Mesenchymal stem cell (in vitro differentiated cells and primary cell): ENCODE measurements at regions not wholly inside any gene's neighbourhood (a gene's known extent, or its start where the extent isn't known, plus 50 kb on each side); places are given as distances from the start of the nearest gene placed in this dataset.

Experiments used
- DNase-seq: peaks from one replicate; pipeline ENCODE4 v3.0.0-alpha.2; 2013
- H2AFZ ChIP-seq: one replicate; pipeline ENCODE4 v1.6.1; 2013; ENCODE audit warnings: low read depth, mild to moderate bottlenecking, control low read depth, inconsistent platforms, low read length, moderate library complexity
- H2AK5ac ChIP-seq: 2 replicates; pipeline ENCODE4 v1.6.1; 2013; ENCODE audit warnings: low read length, moderate library complexity, mild to moderate bottlenecking, inconsistent platforms; ENCODE audit not compliant: severe bottlenecking
- H2BK120ac ChIP-seq: one replicate; pipeline ENCODE4 v1.6.1; 2013; ENCODE audit warnings: low read depth, mild to moderate bottlenecking, inconsistent platforms, low read length, moderate library complexity
- H2BK12ac ChIP-seq, 2 experiments: one replicate each; pipeline ENCODE4 v1.6.1; 2013; ENCODE audit warnings: inconsistent platforms in 2 of 2, low read length in 2 of 2, mild to moderate bottlenecking in 2 of 2, moderate library complexity in 2 of 2, control low read depth in 1 of 2
- H2BK15ac ChIP-seq: one replicate; pipeline ENCODE4 v1.6.1; 2013; ENCODE audit warnings: mild to moderate bottlenecking, low read depth, inconsistent platforms; ENCODE audit not compliant: poor library complexity, severe bottlenecking
- H2BK5ac ChIP-seq: 2 replicates; pipeline ENCODE4 v1.6.1; 2013; ENCODE audit warnings: low read depth, mild to moderate bottlenecking, low read length, control low read depth, inconsistent platforms; ENCODE audit not compliant: poor library complexity, severe bottlenecking
- H3K14ac ChIP-seq, 2 experiments: one replicate each; pipeline ENCODE4 v1.6.1; 2013; ENCODE audit warnings: inconsistent platforms in 2 of 2, low read length in 2 of 2, control low read depth in 1 of 2, mild to moderate bottlenecking in 1 of 2, moderate library complexity in 1 of 2
- H3K18ac ChIP-seq, 2 experiments: one replicate each; pipeline ENCODE4 v1.6.1; 2013; ENCODE audit warnings: inconsistent platforms in 2 of 2, low read length in 2 of 2, control low read depth in 1 of 2, low read depth in 1 of 2, mild to moderate bottlenecking in 1 of 2
- H3K23ac ChIP-seq, 2 experiments: one replicate each; pipeline ENCODE4 v1.6.1; 2013; ENCODE audit warnings: inconsistent platforms in 2 of 2, low read length in 2 of 2, mild to moderate bottlenecking in 2 of 2, moderate library complexity in 2 of 2, control low read depth in 1 of 2
- H3K27ac ChIP-seq: 2 replicates; pipeline ENCODE4 v1.5.1; 2013; ENCODE audit warnings: mild to moderate bottlenecking, moderate library complexity, low read length, control low read depth, inconsistent platforms; ENCODE audit not compliant: poor library complexity, severe bottlenecking
- H3K27me3 ChIP-seq, 2 experiments: 2 replicates each; pipeline versions ENCODE4 v1.6.1 to v1.7.0; 2013; ENCODE audit warnings: low read length in 2 of 2, mild to moderate bottlenecking in 2 of 2, moderate library complexity in 2 of 2, control low read depth in 1 of 2, inconsistent platforms in 1 of 2; ENCODE audit not compliant: control insufficient read depth in 1 of 2, insufficient read depth in 1 of 2
- H3K36me3 ChIP-seq, 2 experiments: 2 replicates each; pipeline versions ENCODE4 v1.6.1 to v1.7.0; 2013; ENCODE audit warnings: low read length in 2 of 2, control low read depth in 1 of 2, inconsistent platforms in 1 of 2, low read depth in 1 of 2, mild to moderate bottlenecking in 1 of 2; ENCODE audit not compliant: insufficient read depth in 2 of 2, control insufficient read depth in 1 of 2
- H3K4ac ChIP-seq, 2 experiments: one replicate each; pipeline ENCODE4 v1.6.1; 2013; ENCODE audit warnings: inconsistent platforms in 2 of 2, low read length in 2 of 2, mild to moderate bottlenecking in 2 of 2, moderate library complexity in 2 of 2, control low read depth in 1 of 2, low read depth in 1 of 2
- H3K4me1 ChIP-seq: 2 replicates; pipeline ENCODE4 v1.6.1; 2013; ENCODE audit warnings: low read depth, low read length, control low read depth; ENCODE audit not compliant: control insufficient read depth, insufficient read depth
- H3K4me2 ChIP-seq: 2 replicates; pipeline ENCODE4 v1.6.1; 2013; ENCODE audit warnings: low read length, mild to moderate bottlenecking, inconsistent platforms; ENCODE audit not compliant: poor library complexity, severe bottlenecking
- H3K4me3 ChIP-seq, 2 experiments: 2 replicates each; pipeline versions ENCODE4 v1.5.1 to v1.7.0; 2013; ENCODE audit warnings: low read length in 2 of 2, mild to moderate bottlenecking in 2 of 2, control low read depth in 1 of 2, low read depth in 1 of 2; ENCODE audit not compliant: insufficient read depth in 1 of 2
- H3K79me1 ChIP-seq: replicated peaks from 2 replicates; pipeline ENCODE4 v1.6.1; 2013; ENCODE audit warnings: mild to moderate bottlenecking, control low read depth, low read length, inconsistent platforms; ENCODE audit not compliant: poor library complexity, severe bottlenecking
- H3K9ac ChIP-seq: 2 replicates; pipeline ENCODE4 v1.7.0; 2013; ENCODE audit warnings: mild to moderate bottlenecking, low read length, moderate library complexity
- H3K9me3 ChIP-seq: 2 replicates; pipeline ENCODE4 v1.7.0; 2013; ENCODE audit warnings: mild to moderate bottlenecking, low read length; ENCODE audit not compliant: control insufficient read depth
- H4K8ac ChIP-seq: one replicate; pipeline ENCODE4 v1.6.1; 2013; ENCODE audit warnings: inconsistent platforms, mild to moderate bottlenecking, low read length, moderate library complexity
- H4K91ac ChIP-seq: one replicate; pipeline ENCODE4 v1.6.1; 2013; ENCODE audit warnings: mild to moderate bottlenecking, low read length, inconsistent platforms
- WGBS: methylation state at CpG from one replicate; pipeline ENCODE4 v1.1.7; 2013; ENCODE audit warnings: mixed read lengths; 5-methylcytosine and 5-hydroxymethylcytosine counted together

GRCh38 chr2:67516362-67516761, 119.2 kb downstream of the ETAA1 start:
- 100% methylated on average over 3 of the region's 5 CpGs for WGBS
- Histone ChIP-seq H4K91ac (no peak overlapping the region), H3K36me3 (no peaks in the 10 kb centered on the region), H3K4me1 (no peaks in the 10 kb centered on the region), H2AFZ (no peak overlapping the region), H3K9ac (no peak overlapping the region), H2BK120ac (no peak overlapping the region), H3K27me3 (no peaks in the 10 kb centered on the region), H2BK5ac (no peak overlapping the region), H2BK12ac (no peak overlapping the region), H3K4ac (no peak overlapping the region), H3K79me1 (no peaks in the 10 kb centered on the region), H3K18ac (no peak overlapping the region), H3K4me2 (no peak overlapping the region), H2BK15ac (no peak overlapping the region), H3K27ac (no peak overlapping the region), H3K9me3 (no peaks in the 10 kb centered on the region), H2AK5ac (no peak overlapping the region), H4K8ac (no peak overlapping the region), H3K14ac (no peak overlapping the region), H3K4me3 (no peak overlapping the region), H3K23ac (no peak overlapping the region)
- no peak for DNase-seq

DNA sequence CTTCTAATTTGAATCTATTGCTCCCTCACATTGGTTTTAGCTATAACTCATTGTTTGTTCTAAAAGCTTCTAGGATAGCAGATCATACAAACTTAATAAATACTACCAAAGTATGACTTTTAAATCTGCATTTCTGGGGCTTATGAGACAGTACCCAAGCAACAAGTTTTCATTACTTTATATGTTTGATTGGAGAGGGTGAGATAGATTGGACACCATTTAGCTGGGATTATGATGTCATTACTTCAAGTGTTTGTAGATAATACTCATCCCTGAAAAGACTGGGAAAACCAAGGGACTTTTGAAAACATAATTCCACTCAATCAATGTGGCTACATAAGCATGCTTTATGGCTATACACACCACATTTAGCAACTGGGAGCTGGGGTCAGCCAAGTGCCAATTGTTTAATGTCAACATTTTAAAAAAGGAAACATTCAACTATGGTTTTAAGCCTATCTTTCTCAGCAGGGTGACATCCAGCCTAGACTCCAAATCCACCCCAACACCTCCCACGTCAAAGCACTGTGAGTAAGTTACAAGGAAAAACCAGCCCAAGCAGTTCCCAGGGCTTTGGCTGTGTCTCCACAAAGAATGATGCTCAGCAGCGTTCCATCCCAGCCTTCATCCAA, 119.9 kb downstream of the ETAA1 start:
- no peak overlapping the region for H2BK5ac ChIP-seq
- 71% methylated on average over 2 of the region's 2 CpGs for WGBS
- peak overlapping the region in 1 of 2 experiments; percentile 50 for H2BK12ac ChIP-seq

GRCh38 chr2:67522148-67522547, 125.0 kb downstream of the ETAA1 start:
- Histone ChIP-seq H3K9ac (no peak overlapping the region), H2BK120ac (no peak overlapping the region), H3K79me1 (no peaks in the 10 kb centered on the region), H4K8ac (no peak overlapping the region), H3K27ac (no peak overlapping the region), H3K9me3 (no peaks in the 10 kb centered on the region), H3K4me2 (no peak overlapping the region), H3K4ac (no peak overlapping the region), H3K14ac (no peak overlapping the region), H3K18ac (no peak overlapping the region), H2BK15ac (no peak overlapping the region), H3K23ac (no peak overlapping the region), H2AK5ac (no peak overlapping the region), H4K91ac (no peak overlapping the region), H3K4me3 (no peak overlapping the region), H3K27me3 (no peaks in the 10 kb centered on the region), H2AFZ (no peak overlapping the region), H2BK12ac (no peak overlapping the region), H3K4me1 (no peaks in the 10 kb centered on the region), H2BK5ac (no peak overlapping the region), H3K36me3 (no peaks in the 10 kb centered on the region)
- DNase-seq: no peak
- no CpG with 5 or more reads among the region's 1 CpG for WGBS

More for the DNA sequence above, 119.9 kb downstream of the ETAA1 start:
- Histone ChIP-seq H3K14ac (no peak overlapping the region), H3K4me2 (no peak overlapping the region), H2BK120ac (no peak overlapping the region), H3K27ac (no peak overlapping the region), H3K4me1 (no peaks in the 10 kb centered on the region), H3K79me1 (no peaks in the 10 kb centered on the region), H2AK5ac (no peak overlapping the region), H3K4ac (no peak overlapping the region), H3K27me3 (no peaks in the 10 kb centered on the region), H3K4me3 (no peak overlapping the region), H4K8ac (no peak overlapping the region), H3K9ac (no peak overlapping the region), H2AFZ (no peak overlapping the region), H3K36me3 (no peaks in the 10 kb centered on the region), H2BK15ac (no peak overlapping the region), H3K9me3 (no peaks in the 10 kb centered on the region), H3K18ac (peak overlapping the region in 1 of 2 experiments; percentile 2), H4K91ac (peak overlapping the region; percentile 22), H3K23ac (no peak overlapping the region)
- DNase-seq: peak; percentile 70

- no peak overlapping the region for H2BK5ac ChIP-seq
- no peak overlapping the region for H2BK120ac ChIP-seq
- no peak overlapping the region for H2BK15ac ChIP-seq
- no peak overlapping the region for H3K23ac ChIP-seq
- no peak overlapping the region for H4K91ac ChIP-seq
- no peak overlapping the region for H2AFZ ChIP-seq
- WGBS: 0% methylated on average over 2 of the region's 2 CpGs
- no peaks in the 10 kb centered on the region for H3K9me3 ChIP-seq
- H3K4me3 ChIP-seq: no peak overlapping the region
- H4K8ac ChIP-seq: no peak overlapping the region
- H3K18ac ChIP-seq: no peak overlapping the region
- no peak overlapping the region for H3K9ac ChIP-seq
- no peak overlapping the region for H3K14ac ChIP-seq
- no peak overlapping the region for H3K4ac ChIP-seq
- no peak overlapping the region for H3K27ac ChIP-seq
- no peak overlapping the region for H2BK12ac ChIP-seq
- H3K4me1 ChIP-seq: no peaks in the 10 kb centered on the region
- DNase-seq: peak; percentile 89
- H3K27me3 ChIP-seq: no peaks in the 10 kb centered on the region
- H3K36me3 ChIP-seq: no peaks in the 10 kb centered on the region
- no peaks in the 10 kb centered on the region for H3K79me1 ChIP-seq
- no peak overlapping the region for H2AK5ac ChIP-seq
- no peak overlapping the region for H3K4me2 ChIP-seq
Observed at GRCh38 chr2:67524213-67524612, 127.1 kb downstream of the ETAA1 start.
